GM23338 (cell line): ENCODE measurements at regions not wholly inside any gene's neighbourhood (a gene's known extent, or its start where the extent isn't known, plus 50 kb on each side); places are given as distances from the start of the nearest gene placed in this dataset.

Experiments
- CREB1 ChIP-seq: fragments of 250-450 bp; sonication (Bioruptor Pico); IDR thresholded peaks from 2 replicates; pipeline ENCODE4 v1.5.0; 2020; ENCODE audit warnings: low read depth, mild to moderate bottlenecking, moderate library complexity
- CTCF ChIP-seq, 2 experiments: fragments of 200-600 bp in 1 of 2; sonication (generic) in 1 of 2; conservative IDR thresholded peaks; 2 replicates each; pipeline versions ENCODE4 v1.5.1 to v1.6.1; 2016 to 2017; ENCODE audit warnings: antibody characterized with exemption in 2 of 2, low read depth in 2 of 2, mild to moderate bottlenecking in 2 of 2, moderate library complexity in 1 of 2
- ETS1 ChIP-seq: IDR thresholded peaks from 2 replicates; pipeline ENCODE4 v1.6.1; 2016; ENCODE audit warnings: antibody characterized with exemption
- EZH2 ChIP-seq: fragments of 200-600 bp; sonication (generic); IDR thresholded peaks from one replicate; pipeline ENCODE4 v1.8.0; 2017; ENCODE audit warnings: antibody characterized with exemption, mild to moderate bottlenecking, low read depth; ENCODE audit not compliant: unreplicated experiment
- JUNB ChIP-seq: IDR thresholded peaks from one replicate; pipeline ENCODE4 v1.6.1; 2016; ENCODE audit warnings: antibody characterized with exemption; ENCODE audit not compliant: unreplicated experiment
- POLR2AphosphoS5 ChIP-seq: IDR thresholded peaks from 2 replicates; pipeline ENCODE4 v1.6.1; 2016; ENCODE audit warnings: antibody characterized with exemption, low read depth
- TF ChIP-seq, protein P1 (sequence below): IDR thresholded peaks from one replicate; pipeline ENCODE4 v1.6.1; 2018; ENCODE audit warnings: antibody characterized with exemption; ENCODE audit not compliant: unreplicated experiment

DNA sequence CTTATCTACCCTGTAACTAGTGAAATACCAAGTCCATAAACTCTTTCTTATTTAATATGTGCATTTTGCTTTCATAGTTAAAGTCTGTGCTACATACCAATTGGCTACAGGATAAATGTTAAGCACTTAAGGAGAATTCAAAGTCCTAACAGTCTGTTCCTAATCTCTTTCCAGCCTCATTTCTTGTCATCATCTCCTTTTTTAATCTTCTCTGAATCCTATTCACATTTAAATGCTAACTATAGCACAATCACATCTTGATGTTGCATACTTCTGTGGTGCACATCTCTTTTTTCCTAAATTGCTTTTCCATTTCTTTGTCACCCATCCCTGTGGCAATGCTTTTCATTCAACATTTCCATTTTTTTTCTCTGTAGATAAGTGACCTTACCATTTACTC is 996.1 kb upstream of the TYRP1 start:
- TF ChIP-seq CTCF (conservative IDR thresholded peaks at IDR 0.05; ENCODE audit: low read depth in 2 of 2), result no peak
- TF ChIP-seq, protein P1, sequence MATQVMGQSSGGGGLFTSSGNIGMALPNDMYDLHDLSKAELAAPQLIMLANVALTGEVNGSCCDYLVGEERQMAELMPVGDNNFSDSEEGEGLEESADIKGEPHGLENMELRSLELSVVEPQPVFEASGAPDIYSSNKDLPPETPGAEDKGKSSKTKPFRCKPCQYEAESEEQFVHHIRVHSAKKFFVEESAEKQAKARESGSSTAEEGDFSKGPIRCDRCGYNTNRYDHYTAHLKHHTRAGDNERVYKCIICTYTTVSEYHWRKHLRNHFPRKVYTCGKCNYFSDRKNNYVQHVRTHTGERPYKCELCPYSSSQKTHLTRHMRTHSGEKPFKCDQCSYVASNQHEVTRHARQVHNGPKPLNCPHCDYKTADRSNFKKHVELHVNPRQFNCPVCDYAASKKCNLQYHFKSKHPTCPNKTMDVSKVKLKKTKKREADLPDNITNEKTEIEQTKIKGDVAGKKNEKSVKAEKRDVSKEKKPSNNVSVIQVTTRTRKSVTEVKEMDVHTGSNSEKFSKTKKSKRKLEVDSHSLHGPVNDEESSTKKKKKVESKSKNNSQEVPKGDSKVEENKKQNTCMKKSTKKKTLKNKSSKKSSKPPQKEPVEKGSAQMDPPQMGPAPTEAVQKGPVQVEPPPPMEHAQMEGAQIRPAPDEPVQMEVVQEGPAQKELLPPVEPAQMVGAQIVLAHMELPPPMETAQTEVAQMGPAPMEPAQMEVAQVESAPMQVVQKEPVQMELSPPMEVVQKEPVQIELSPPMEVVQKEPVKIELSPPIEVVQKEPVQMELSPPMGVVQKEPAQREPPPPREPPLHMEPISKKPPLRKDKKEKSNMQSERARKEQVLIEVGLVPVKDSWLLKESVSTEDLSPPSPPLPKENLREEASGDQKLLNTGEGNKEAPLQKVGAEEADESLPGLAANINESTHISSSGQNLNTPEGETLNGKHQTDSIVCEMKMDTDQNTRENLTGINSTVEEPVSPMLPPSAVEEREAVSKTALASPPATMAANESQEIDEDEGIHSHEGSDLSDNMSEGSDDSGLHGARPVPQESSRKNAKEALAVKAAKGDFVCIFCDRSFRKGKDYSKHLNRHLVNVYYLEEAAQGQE, result no peak
- no peak for TF ChIP-seq JUNB
- no peak for TF ChIP-seq POLR2AphosphoS5
- TF ChIP-seq EZH2, result no peak
- no peak for TF ChIP-seq ETS1
- TF ChIP-seq CREB1 (CRISPR knock-in tag), result no peak
